Lower lobe of right lung (tissue), 2 donors: ENCODE measurements at regions not wholly inside any gene's neighbourhood (a gene's known extent, or its start where the extent isn't known, plus 50 kb on each side); places are given as distances from the start of the nearest gene placed in this dataset.

Source experiments
- ATAC-seq, 2 donors: fragments of 200-7000 bp; cut with Tn5 transposase; one replicate each; pipeline ENCODE4 v1.9.1; 2020 to 2022; ENCODE audit warnings: mild to moderate bottlenecking in 2 of 2, moderate library complexity in 2 of 2
- DNase-seq: peaks from one replicate; pipeline ENCODE4 v3.0.0-alpha.2; 2020
- H3K27ac ChIP-seq: fragments of 200-600 bp; one replicate; pipeline ENCODE4 v1.8.0; 2022
- H3K27me3 ChIP-seq: fragments of 200-600 bp; one replicate; pipeline ENCODE4 v1.8.0; 2022; ENCODE audit warnings: low read depth
- H3K36me3 ChIP-seq: fragments of 200-600 bp; one replicate; pipeline ENCODE4 v1.8.0; 2022; ENCODE audit warnings: mild to moderate bottlenecking
- H3K4me1 ChIP-seq: fragments of 200-600 bp; one replicate; pipeline ENCODE4 v1.8.0; 2022
- H3K4me3 ChIP-seq: fragments of 200-600 bp; one replicate; pipeline ENCODE4 v1.8.0; 2022; ENCODE audit warnings: mild to moderate bottlenecking
- H3K9me3 ChIP-seq: fragments of 200-600 bp; one replicate; pipeline ENCODE4 v1.8.0; 2022
- CTCF ChIP-seq: fragments of 200-600 bp; IDR thresholded peaks from one replicate; pipeline ENCODE4 v1.8.0; 2022; ENCODE audit warnings: antibody characterized with exemption, mild to moderate bottlenecking
- intact Hi-C: fragments of 100-400 bp; cut with DNase I; formaldehyde crosslinking; loops from one replicate; pipeline ENCODE4 v1.11.0; 2022
- donor health status: DM: no; HTN: yes; CAD: no; lungs with severe emphysema.

GRCh38 chr7:31249671-31250070 lies 90.9 kb downstream of the NEUROD6 start:
- intact Hi-C loops, result no loop called here
- H3K27me3 ChIP-seq, result peaks cover 6% of the 10 kb centered on the region
- no peaks in the 10 kb centered on the region for H3K4me1 ChIP-seq
- H3K4me3 ChIP-seq, result no peak overlapping the region
- TF ChIP-seq CTCF, result no peak
- H3K36me3 ChIP-seq, result no peaks in the 10 kb centered on the region
- H3K27ac ChIP-seq, result no peak overlapping the region
- no peak for DNase-seq
- H3K9me3 ChIP-seq, result no peaks in the 10 kb centered on the region
- ATAC-seq, result no peak

- ATAC-seq, result no peak
- intact Hi-C loops, result no loop called here
- DNase-seq, result no peak
- no peaks in the 10 kb centered on the region for H3K36me3 ChIP-seq
- TF ChIP-seq CTCF, result no peak
- H3K27ac ChIP-seq, result no peak overlapping the region
- no peaks in the 10 kb centered on the region for H3K9me3 ChIP-seq
- no peaks in the 10 kb centered on the region for H3K27me3 ChIP-seq
- H3K4me3 ChIP-seq, result no peak overlapping the region
- H3K4me1 ChIP-seq, result no peaks in the 10 kb centered on the region
Observed at GRCh38 chr7:31236868-31237267, 103.7 kb downstream of the NEUROD6 start.

GRCh38 chr7:31234836-31235605 lies 105.5 kb downstream of the NEUROD6 start:
- TF ChIP-seq CTCF, result no peak
- no peak for ATAC-seq
- intact Hi-C loops, result no loop called here
- Histone ChIP-seq H3K27ac (no peak overlapping the region), H3K36me3 (no peaks in the 10 kb centered on the region), H3K4me1 (no peaks in the 10 kb centered on the region), H3K4me3 (no peak overlapping the region), H3K9me3 (no peaks in the 10 kb centered on the region), H3K27me3 (no peaks in the 10 kb centered on the region)
- DNase-seq, result no peak

- TF ChIP-seq CTCF, result no peak
- no peaks in the 10 kb centered on the region for H3K36me3 ChIP-seq
- ATAC-seq, result peak in 1 of 2 donors; percentile 21
- no peak overlapping the region for H3K4me3 ChIP-seq
- no peak for DNase-seq
- intact Hi-C loops, result no loop called here
- no peaks in the 10 kb centered on the region for H3K27me3 ChIP-seq
- H3K4me1 ChIP-seq, result no peaks in the 10 kb centered on the region
- peaks cover 18% of the 10 kb centered on the region for H3K9me3 ChIP-seq
- H3K27ac ChIP-seq, result no peak overlapping the region
Observed at GRCh38 chr7:31228957-31229356, 111.6 kb downstream of the NEUROD6 start.

GRCh38 chr7:31214751-31215150 lies 125.8 kb downstream of the NEUROD6 start:
- no peaks in the 10 kb centered on the region for H3K4me1 ChIP-seq
- H3K4me3 ChIP-seq, result no peak overlapping the region
- TF ChIP-seq CTCF, result no peak
- H3K36me3 ChIP-seq, result no peaks in the 10 kb centered on the region
- H3K27me3 ChIP-seq, result no peaks in the 10 kb centered on the region
- ATAC-seq, result no peak
- intact Hi-C loops, result no loop called here
- no peaks in the 10 kb centered on the region for H3K9me3 ChIP-seq
- no peak for DNase-seq
- no peak overlapping the region for H3K27ac ChIP-seq
